Esophagus squamous epithelium (tissue), 5 donors: ENCODE measurements at regions not wholly inside any gene's neighbourhood (a gene's known extent, or its start where the extent isn't known, plus 50 kb on each side); places are given as distances from the start of the nearest gene placed in this dataset.
"Not testable (repeated sequence)": the region's sequence is repeated elsewhere in the genome, so short reads cannot be mapped to it uniquely, and the experiment has no call there.

Experiments
- DNase-seq: peaks from one replicate; lab custom pipeline; 2025; lab: John Stamatoyannopoulos, UW
- H3K27ac ChIP-seq, 4 donors: fragments of 200-600 bp; sonication (generic); one replicate each; pipeline ENCODE4 v1.5.1; 2016 to 2019; ENCODE audit warnings: mild to moderate bottlenecking in 1 of 4
- H3K27me3 ChIP-seq, 4 donors: fragments of 200-600 bp; sonication (generic); 1 replicate in 3 of 4; 2 replicates in 1 of 4; pipeline versions ENCODE4 v1.5.1 to v1.6.0; 2017 to 2021; ENCODE audit warnings: antibody characterized with exemption in 1 of 4
- H3K36me3 ChIP-seq, 3 donors: fragments of 200-600 bp; sonication (generic); one replicate each; pipeline ENCODE4 v1.5.1; 2016 to 2019
- H3K4me1 ChIP-seq, 3 donors: fragments of 200-600 bp; sonication (generic); one replicate each; pipeline ENCODE4 v1.5.1; 2017 to 2019
- H3K4me3 ChIP-seq, 4 donors: fragments of 200-600 bp; sonication (generic); 1 replicate in 3 of 4; 2 replicates in 1 of 4; pipeline ENCODE4 v1.5.1; 2016 to 2019; ENCODE audit warnings: mild to moderate bottlenecking in 2 of 4, moderate library complexity in 1 of 4
- H3K9me3 ChIP-seq, 3 donors: fragments of 200-600 bp; sonication (generic); one replicate each; pipeline ENCODE4 v1.5.1; 2016 to 2019
- POLR2A ChIP-seq, 4 donors: fragments of 450-650 bp; IDR thresholded peaks; one replicate each; pipeline ENCODE4 v1.6.1; 2017; ENCODE audit warnings: antibody characterized with exemption in 4 of 4, mild to moderate bottlenecking in 4 of 4, moderate library complexity in 3 of 4
- WGBS, 2 donors: methylation state at CpG; one replicate each; pipeline ENCODE4 v1.1.5; 2018; 5-methylcytosine and 5-hydroxymethylcytosine counted together
- intact Hi-C: fragments of 100-400 bp; cut with DNase I; formaldehyde crosslinking; loops from one replicate; pipeline ENCODE4 v1.15.0; 2022
- TF ChIP-seq, protein P1 (sequence below), 6 experiments: fragments of 450-650 bp in 4 of 6; fragments of 200-600 bp in 2 of 6; sonication (generic) in 2 of 6; IDR thresholded peaks; one replicate each; pipeline ENCODE4 v1.5.1; 2016 to 2019; ENCODE audit warnings: antibody characterized with exemption in 6 of 6, mild to moderate bottlenecking in 4 of 6, moderate library complexity in 4 of 6
- donor health status: DM: yes; HTN: yes; CAD: no.

DNA sequence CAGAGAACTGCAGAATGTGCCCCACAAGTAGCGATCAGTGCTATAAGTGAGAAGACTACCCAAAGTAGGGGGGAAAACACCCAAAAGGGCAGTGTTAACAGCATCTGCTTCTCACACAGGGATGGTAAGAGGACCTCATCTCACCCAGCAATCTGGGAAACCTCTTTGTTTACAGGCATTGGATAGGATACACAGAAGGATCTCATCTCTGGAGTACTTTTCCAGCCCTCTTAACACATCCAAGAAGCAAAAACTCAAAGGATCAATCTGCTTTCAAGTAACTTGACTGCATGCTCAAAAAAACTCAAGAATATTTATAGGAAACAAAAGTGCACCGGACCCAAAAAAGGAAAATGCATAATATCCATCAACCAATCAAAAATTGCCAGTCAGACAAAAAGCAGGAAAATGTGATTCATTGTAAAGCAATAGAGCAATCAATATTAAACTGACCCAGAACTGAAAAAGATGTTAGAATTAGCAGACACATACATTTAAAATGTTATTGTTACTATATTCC lies 311.0 kb upstream of the CXADR start:
- Histone ChIP-seq H3K36me3 (no peaks in the 10 kb centered on the region), H3K27ac (no peak overlapping the region), H3K27me3 (no peaks in the 10 kb centered on the region), H3K4me3 (no peak overlapping the region), H3K9me3 (no peaks in the 10 kb centered on the region), H3K4me1 (peaks cover 0 to 14% (median 4%) of the 10 kb centered on the region in 3 donors)
- WGBS, 2 donors, result 69 to 88% methylated on average over 2 of the region's 2 CpGs
- intact Hi-C loops, result no loop called here
- TF ChIP-seq, protein P1, sequence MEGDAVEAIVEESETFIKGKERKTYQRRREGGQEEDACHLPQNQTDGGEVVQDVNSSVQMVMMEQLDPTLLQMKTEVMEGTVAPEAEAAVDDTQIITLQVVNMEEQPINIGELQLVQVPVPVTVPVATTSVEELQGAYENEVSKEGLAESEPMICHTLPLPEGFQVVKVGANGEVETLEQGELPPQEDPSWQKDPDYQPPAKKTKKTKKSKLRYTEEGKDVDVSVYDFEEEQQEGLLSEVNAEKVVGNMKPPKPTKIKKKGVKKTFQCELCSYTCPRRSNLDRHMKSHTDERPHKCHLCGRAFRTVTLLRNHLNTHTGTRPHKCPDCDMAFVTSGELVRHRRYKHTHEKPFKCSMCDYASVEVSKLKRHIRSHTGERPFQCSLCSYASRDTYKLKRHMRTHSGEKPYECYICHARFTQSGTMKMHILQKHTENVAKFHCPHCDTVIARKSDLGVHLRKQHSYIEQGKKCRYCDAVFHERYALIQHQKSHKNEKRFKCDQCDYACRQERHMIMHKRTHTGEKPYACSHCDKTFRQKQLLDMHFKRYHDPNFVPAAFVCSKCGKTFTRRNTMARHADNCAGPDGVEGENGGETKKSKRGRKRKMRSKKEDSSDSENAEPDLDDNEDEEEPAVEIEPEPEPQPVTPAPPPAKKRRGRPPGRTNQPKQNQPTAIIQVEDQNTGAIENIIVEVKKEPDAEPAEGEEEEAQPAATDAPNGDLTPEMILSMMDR (IDR thresholded peaks at IDR 0.05), result no peak
- TF ChIP-seq POLR2A (IDR thresholded peaks at IDR 0.05), result no peak
- DNase-seq, result no peak

DNA sequence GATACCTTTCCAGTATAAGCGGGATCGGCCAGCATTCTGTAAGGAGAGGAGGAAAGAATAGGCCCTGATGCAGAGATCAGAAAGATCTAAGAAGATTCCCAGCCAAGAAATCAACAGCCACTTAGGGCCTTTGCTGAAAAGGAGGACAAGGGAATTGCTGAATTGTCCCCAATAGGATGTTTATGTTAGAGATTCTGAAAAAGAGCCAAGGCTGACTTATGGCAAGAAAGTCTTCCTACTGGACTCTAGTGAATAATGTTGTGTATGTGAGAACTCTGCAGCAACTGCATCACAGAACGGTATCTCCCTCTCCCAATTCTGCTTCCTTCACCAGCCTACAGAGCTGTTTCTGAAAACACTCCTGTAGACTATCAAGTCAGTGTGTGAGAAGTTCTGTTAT lies 298.0 kb upstream of the CXADR start:
- TF ChIP-seq, protein P1 (IDR thresholded peaks at IDR 0.05), result no peak
- no peak for TF ChIP-seq POLR2A (IDR thresholded peaks at IDR 0.05)
- H3K27ac ChIP-seq, result no peak overlapping the region
- no peaks in the 10 kb centered on the region for H3K9me3 ChIP-seq
- no peaks in the 10 kb centered on the region for H3K27me3 ChIP-seq
- intact Hi-C loops, result no loop called here
- H3K4me3 ChIP-seq, result no peak overlapping the region
- no peak for DNase-seq
- WGBS, 2 donors, result 85 to 87% methylated on average over 3 of the region's 3 CpGs
- H3K36me3 ChIP-seq, result no peaks in the 10 kb centered on the region
- no peaks in the 10 kb centered on the region for H3K4me1 ChIP-seq

DNA sequence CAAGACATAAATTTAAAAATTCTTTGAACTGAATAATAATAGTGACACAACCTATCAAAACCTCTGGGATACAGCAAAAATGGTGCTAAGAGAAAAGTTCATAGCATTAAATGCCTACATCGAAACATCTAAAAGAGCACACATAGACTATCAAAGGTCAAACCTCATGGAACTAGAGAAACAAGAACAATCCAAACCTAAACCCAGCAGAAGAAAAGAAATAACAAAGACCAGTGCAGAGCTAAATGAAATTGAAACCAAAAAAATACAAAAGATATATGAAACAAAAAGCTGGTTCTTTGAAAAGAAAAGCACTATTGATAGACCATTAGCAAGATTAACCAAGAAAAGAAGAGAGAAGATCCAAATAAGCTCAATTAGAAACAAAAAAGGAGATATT lies 293.8 kb upstream of the CXADR start:
- H3K27me3 ChIP-seq, H3K9me3 ChIP-seq, H3K27ac ChIP-seq, intact Hi-C loops, H3K4me3 ChIP-seq, H3K4me1 ChIP-seq, H3K36me3 ChIP-seq, DNase-seq: not testable (repeated sequence)
- 61 to 86% methylated on average over 1 of the region's 1 CpG for WGBS, 2 donors

DNA sequence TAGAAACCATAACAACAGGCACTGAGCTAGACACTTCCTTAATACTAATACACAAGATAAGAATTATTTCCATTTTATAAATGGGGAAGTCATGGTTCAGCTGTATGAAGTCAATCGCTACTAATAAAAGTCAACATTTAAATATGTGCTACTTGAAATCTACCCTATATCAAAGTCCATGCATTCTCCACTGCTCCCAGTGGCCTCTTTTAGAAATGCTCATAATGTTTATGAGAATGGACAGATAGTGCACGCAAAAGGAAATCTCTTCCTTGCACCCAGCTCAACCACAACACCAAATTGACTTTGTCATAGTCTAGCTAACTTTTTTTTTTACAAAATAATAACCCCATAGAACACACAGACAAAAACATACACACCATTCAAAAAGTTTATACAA lies 281.7 kb upstream of the CXADR start:
- Histone ChIP-seq H3K4me1 (no peaks in the 10 kb centered on the region), H3K36me3 (no peaks in the 10 kb centered on the region), H3K4me3 (no peak overlapping the region), H3K27ac (no peak overlapping the region), H3K9me3 (peaks cover 0 to 28% (median 0%) of the 10 kb centered on the region in 3 donors), H3K27me3 (no peaks in the 10 kb centered on the region)
- WGBS, 2 donors, result 96 to 97% methylated on average over 2 of the region's 2 CpGs
- intact Hi-C loops, result no loop called here
- DNase-seq, result no peak
- TF ChIP-seq, protein P1 (IDR thresholded peaks at IDR 0.05), result no peak
- no peak for TF ChIP-seq POLR2A (IDR thresholded peaks at IDR 0.05)

DNA sequence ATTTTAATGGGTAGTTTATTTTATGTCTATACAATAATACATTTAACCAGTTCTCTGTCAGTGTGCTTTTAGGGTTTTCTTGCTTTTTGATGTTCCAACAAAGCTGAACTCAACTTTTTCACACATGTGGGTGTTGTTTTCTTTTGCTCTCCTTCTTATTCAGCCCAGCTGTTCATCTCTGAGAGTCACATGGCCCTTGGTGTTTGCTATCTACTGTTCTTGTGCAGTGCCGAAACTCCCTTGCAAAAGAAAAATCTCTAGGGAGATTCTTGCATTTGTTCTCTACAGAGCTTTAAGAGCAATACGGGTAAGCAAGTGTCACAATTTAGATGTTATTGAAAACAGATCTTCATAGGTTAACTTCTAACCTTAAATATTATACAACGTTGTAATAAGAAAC lies 281.1 kb upstream of the CXADR start:
- intact Hi-C loops, result no loop called here
- TF ChIP-seq POLR2A (IDR thresholded peaks at IDR 0.05), result no peak
- TF ChIP-seq, protein P1 (IDR thresholded peaks at IDR 0.05), result no peak

DNA sequence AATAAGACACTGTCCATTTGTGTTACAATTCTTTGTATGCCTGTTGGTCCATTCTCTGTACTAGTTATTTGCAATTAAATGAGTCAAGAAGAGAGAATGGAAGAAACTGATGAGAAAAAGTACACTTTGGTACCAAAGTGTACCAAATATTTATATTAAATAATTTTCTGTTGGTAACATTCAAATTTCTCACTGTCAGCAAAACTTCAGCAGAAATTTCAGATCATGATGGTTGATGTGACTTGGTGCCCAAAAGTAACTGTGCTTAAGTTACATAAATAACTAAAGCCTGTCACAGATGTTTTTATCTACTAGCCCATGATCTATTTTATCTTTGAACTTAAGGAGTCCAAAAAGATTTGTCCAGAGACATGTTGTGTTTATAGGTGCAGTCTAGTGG lies 274.4 kb upstream of the CXADR start:
- no peak for DNase-seq
- no peaks in the 10 kb centered on the region for H3K36me3 ChIP-seq
- H3K4me1 ChIP-seq, result no peaks in the 10 kb centered on the region
- H3K27me3 ChIP-seq, result no peaks in the 10 kb centered on the region
- TF ChIP-seq POLR2A (IDR thresholded peaks at IDR 0.05), result no peak
- no peak overlapping the region for H3K27ac ChIP-seq
- intact Hi-C loops, result no loop called here
- no peak overlapping the region for H3K4me3 ChIP-seq
- H3K9me3 ChIP-seq, result no peaks in the 10 kb centered on the region

More for the DNA sequence above, 281.1 kb upstream of the CXADR start:
- no peak overlapping the region for H3K4me3 ChIP-seq
- no peak overlapping the region for H3K27ac ChIP-seq
- 58 to 81% methylated on average over 3 of the region's 3 CpGs for WGBS, 2 donors
- H3K27me3 ChIP-seq, result no peaks in the 10 kb centered on the region
- H3K9me3 ChIP-seq, result peaks cover 0 to 26% (median 0%) of the 10 kb centered on the region in 3 donors
- no peaks in the 10 kb centered on the region for H3K4me1 ChIP-seq
- no peak for DNase-seq
- no peaks in the 10 kb centered on the region for H3K36me3 ChIP-seq
